Glutamatergic neuron (in vitro differentiated cells): ENCODE measurements at regions not wholly inside any gene's neighbourhood (a gene's known extent, or its start where the extent isn't known, plus 50 kb on each side); places are given as distances from the start of the nearest gene placed in this dataset.

ENCODE experiments used
- DNase-seq: peaks from one replicate; pipeline ENCODE4 v3.0.0; 2022
- H3K27ac Mint-ChIP-seq: one replicate; pipeline ENCODE4 v1.8.0; 2020; ENCODE audit warnings: mild to moderate bottlenecking, mixed read lengths, inconsistent platforms; ENCODE audit not compliant: unreplicated experiment
- H3K27me3 Mint-ChIP-seq: one replicate; pipeline ENCODE4 v1.8.0; 2020; ENCODE audit warnings: mild to moderate bottlenecking, moderate library complexity, mixed read lengths, inconsistent platforms; ENCODE audit not compliant: unreplicated experiment
- H3K36me3 Mint-ChIP-seq: one replicate; pipeline ENCODE4 v1.8.0; 2020; ENCODE audit warnings: mild to moderate bottlenecking, mixed read lengths, inconsistent platforms; ENCODE audit not compliant: unreplicated experiment
- H3K4me1 Mint-ChIP-seq: one replicate; pipeline ENCODE4 v1.8.0; 2020; ENCODE audit warnings: mild to moderate bottlenecking, low read depth, mixed read lengths, inconsistent platforms; ENCODE audit not compliant: unreplicated experiment
- H3K4me3 Mint-ChIP-seq: one replicate; pipeline ENCODE4 v1.8.0; 2020; ENCODE audit warnings: mild to moderate bottlenecking, mixed read lengths, inconsistent platforms; ENCODE audit not compliant: unreplicated experiment
- H3K9me3 Mint-ChIP-seq: one replicate; pipeline ENCODE4 v1.8.0; 2020; ENCODE audit warnings: mild to moderate bottlenecking, moderate library complexity, mixed read lengths, inconsistent platforms; ENCODE audit not compliant: unreplicated experiment
- CTCF ChIP-seq: fragments of 200-600 bp; sonication (generic); IDR thresholded peaks from one replicate; pipeline ENCODE4 v1.5.0; 2021; ENCODE audit not compliant: partially characterized antibody, unreplicated experiment

- Mint-ChIP-seq H3K27ac (no peak overlapping the region), H3K9me3 (no peaks in the 10 kb centered on the region), H3K27me3 (no peaks in the 10 kb centered on the region), H3K36me3 (no peaks in the 10 kb centered on the region), H3K4me1 (no peaks in the 10 kb centered on the region), H3K4me3 (no peak overlapping the region)
- no peak for DNase-seq
- TF ChIP-seq CTCF = no peak
These were observed 417.8 kb downstream of the RPL10L start for GRCh38 chr14:46233786-46234185.

DNA sequence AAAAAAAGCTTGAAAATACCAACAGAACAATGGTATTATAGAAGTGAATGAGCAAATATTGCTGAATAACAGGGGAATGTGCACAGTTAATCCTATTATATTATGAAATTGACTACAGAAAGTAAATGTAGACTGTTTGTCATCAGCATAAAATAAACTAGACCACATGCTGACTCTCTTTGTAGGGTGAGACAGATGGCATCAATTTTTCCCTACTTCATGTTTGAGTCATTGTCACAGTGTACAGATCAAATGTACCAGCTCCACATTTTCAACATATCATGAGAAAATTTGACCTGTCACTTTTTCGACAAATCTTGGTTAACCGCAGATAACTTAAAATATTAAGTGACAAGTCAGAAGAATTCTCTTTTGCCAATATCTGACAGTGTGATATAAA, 421.0 kb downstream of the RPL10L start:
- Mint-ChIP-seq H3K27ac (no peak overlapping the region), H3K4me3 (no peak overlapping the region), H3K4me1 (no peaks in the 10 kb centered on the region), H3K36me3 (no peaks in the 10 kb centered on the region), H3K27me3 (no peaks in the 10 kb centered on the region), H3K9me3 (no peaks in the 10 kb centered on the region)
- no peak for TF ChIP-seq CTCF
- DNase-seq = no peak

DNA sequence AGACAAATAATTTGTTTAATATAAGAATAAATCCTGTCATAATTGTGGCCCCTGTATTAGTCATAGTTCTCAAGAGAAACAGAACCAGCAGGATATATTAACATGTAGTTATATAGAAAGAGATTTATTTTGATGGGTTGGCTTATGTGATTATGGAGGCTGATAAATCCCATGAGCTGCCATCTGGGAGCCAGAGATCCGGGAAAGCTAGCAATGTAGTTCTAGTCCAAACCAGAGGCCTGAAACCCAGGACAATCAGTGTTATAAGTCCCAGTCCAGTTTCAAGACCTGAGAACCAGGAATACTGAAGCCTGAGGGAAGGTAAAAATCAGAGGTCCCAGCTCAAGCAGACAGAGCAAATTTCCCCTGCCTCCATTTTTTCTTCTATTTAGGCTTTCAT, 435.8 kb downstream of the RPL10L start:
- Mint-ChIP-seq H3K27me3 (no peaks in the 10 kb centered on the region), H3K27ac (no peak overlapping the region), H3K4me1 (no peaks in the 10 kb centered on the region), H3K36me3 (no peaks in the 10 kb centered on the region), H3K4me3 (no peak overlapping the region), H3K9me3 (no peaks in the 10 kb centered on the region)
- TF ChIP-seq CTCF = no peak
- no peak for DNase-seq

- DNase-seq = no peak
- H3K4me1 Mint-ChIP-seq = no peaks in the 10 kb centered on the region
- H3K4me3 Mint-ChIP-seq = no peak overlapping the region
- no peak overlapping the region for H3K27ac Mint-ChIP-seq
- H3K36me3 Mint-ChIP-seq = no peaks in the 10 kb centered on the region
- TF ChIP-seq CTCF = no peak
- H3K9me3 Mint-ChIP-seq = no peaks in the 10 kb centered on the region
- no peaks in the 10 kb centered on the region for H3K27me3 Mint-ChIP-seq
These were observed 452.9 kb downstream of the RPL10L start for GRCh38 chr14:46198676-46199075.

- H3K4me1 Mint-ChIP-seq = no peaks in the 10 kb centered on the region
- no peak overlapping the region for H3K27ac Mint-ChIP-seq
- no peak for DNase-seq
- no peaks in the 10 kb centered on the region for H3K27me3 Mint-ChIP-seq
- TF ChIP-seq CTCF = no peak
- H3K4me3 Mint-ChIP-seq = no peak overlapping the region
- H3K9me3 Mint-ChIP-seq = no peaks in the 10 kb centered on the region
- no peaks in the 10 kb centered on the region for H3K36me3 Mint-ChIP-seq
These were observed 453.7 kb downstream of the RPL10L start for GRCh38 chr14:46197856-46198255.
